ENCODE measurements at regions not wholly inside any gene's neighbourhood (a gene's known extent, or its start where the extent isn't known, plus 50 kb on each side); places are given as distances from the start of the nearest gene placed in this dataset.

- no peak for DNase-seq
Observed at GRCh38 chr1:112319371-112320040, 76.5 kb upstream of the CTTNBP2NL start.

GRCh38 chr1:112320058-112320457 is 76.0 kb upstream of the CTTNBP2NL start:
- DNase-seq: peak; percentile 47

DNA sequence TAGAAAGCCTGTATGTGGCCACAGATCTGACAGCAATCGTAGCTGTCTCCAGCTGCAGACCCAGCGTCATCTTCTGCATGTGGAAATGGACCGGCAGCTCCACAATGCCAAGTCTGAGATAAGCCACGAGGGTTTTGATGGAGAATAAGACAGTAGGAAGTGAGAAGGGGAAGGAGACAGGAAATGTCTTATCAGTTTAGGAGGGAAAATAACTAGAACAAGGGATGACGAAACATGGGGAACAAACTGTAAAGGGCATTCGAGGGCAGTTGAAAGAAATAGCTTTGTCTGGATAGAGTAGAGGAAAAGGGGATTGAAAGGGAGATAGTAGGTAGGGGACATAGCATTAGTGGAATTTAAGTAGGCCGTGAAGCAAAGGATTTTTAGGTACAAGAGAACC is 74.0 kb upstream of the CTTNBP2NL start:
- DNase-seq: peak; percentile 40

- peak; percentile 66 for DNase-seq
Observed at GRCh38 chr1:112322983-112323678, 72.9 kb upstream of the CTTNBP2NL start.

- no peak for DNase-seq
Observed at GRCh38 chr1:112325504-112325903, 70.5 kb upstream of the CTTNBP2NL start.

DNA sequence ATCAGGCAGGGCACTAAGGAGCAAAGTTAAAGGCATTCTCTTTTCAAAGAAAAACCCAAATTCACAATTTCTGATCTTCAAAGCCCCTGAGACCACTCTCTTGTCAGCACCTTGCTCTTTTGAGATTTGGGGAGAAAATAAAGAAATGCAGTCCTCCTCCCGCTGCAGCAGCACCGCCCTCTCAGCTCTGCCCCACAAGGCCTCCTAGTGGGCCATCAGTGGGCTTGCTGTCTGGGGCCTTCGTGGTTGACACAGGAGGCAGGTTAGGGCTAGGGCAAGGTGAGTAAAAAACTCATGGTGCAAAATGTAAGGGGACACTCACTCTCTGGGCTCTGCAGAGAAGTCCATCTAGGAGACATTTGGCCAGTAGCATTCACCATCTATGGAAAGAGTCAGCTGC is 67.4 kb upstream of the CTTNBP2NL start:
- no peak for DNase-seq

- DNase-seq: no peak
Observed at GRCh38 chr1:112332176-112333150, 63.6 kb upstream of the CTTNBP2NL start.

DNA sequence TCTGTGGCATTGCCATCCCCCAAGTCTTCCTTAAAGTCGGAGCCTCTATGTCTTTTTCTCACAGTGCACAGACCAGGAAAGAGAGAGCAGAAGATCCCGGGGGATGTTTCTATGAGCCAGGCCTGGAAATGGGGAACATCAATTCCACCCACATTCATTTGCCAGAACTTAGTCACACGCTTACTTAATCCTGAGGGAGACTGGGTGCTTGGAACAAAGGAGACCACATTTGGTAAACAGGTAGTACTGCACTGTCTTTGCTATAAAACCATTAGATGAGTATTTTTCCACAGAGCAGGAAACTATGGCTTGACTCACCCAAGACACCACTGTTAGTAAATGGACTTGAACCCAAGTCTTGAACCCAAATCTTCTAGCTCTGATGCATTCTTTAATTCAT is 60.7 kb upstream of the CTTNBP2NL start:
- DNase-seq: no peak

- DNase-seq: peak; percentile 65
Observed at GRCh38 chr1:112337028-112337531, 58.9 kb upstream of the CTTNBP2NL start.

DNA sequence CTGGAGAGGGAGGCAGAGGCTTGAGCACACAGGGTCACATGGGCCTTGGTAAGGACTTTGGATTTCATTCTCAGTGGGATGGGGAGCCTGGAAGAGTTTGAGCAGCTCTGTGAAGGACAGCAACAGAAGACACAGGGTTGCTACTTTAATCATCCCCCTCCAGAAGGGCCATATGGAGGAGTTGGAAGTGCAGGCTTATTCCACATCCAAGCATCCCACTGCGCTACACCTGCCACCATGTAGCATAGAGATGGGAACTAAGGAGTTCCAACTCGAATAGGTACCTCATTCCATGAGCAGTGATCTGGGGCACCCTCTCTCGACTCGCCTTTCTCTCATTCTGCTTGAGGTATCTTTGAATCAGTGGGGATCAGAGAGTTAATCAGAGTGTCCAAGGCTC is 54.0 kb upstream of the CTTNBP2NL start:
- DNase-seq: no peak

- no peak for DNase-seq
Observed at GRCh38 chr1:112342558-112342957, 53.5 kb upstream of the CTTNBP2NL start.

GRCh38 chr1:112344754-112345423 is 51.1 kb upstream of the CTTNBP2NL start:
- no peak for DNase-seq

Data from OCI-M1 (cell line).